ENCODE measurements at regions not wholly inside any gene's neighbourhood (a gene's known extent, or its start where the extent isn't known, plus 50 kb on each side); places are given as distances from the start of the nearest gene placed in this dataset.

DNA sequence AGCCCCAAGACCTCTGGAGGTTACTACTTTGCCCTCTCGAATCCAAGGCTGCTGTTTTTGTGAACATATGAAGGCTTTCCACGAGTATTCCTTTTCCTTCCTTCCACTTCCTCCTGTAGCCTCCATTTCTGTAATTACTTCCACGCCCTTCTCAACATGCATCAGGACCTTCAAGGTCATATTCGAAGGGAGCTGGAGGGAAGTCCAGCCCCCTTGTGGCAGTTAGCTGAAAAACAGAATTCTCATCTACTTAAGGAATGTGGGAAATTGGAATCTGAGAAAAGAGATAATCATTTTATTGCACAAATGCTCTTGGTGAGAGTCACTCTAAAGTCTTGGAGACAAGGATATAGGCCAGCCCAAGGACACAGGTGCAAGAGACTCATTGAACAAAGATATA, 1000.2 kb downstream of the TDRD15 start:
- intact Hi-C loops (cut with DNase I; ENCODE audit: low total_unique reads), result no loop called here
- 58 to 74% (median 65%) methylated on average over 4 of the region's 4 CpGs for WGBS, 5 donors

GRCh38 chr2:22126106-22126505, 1002.3 kb downstream of the TDRD15 start:
- Histone ChIP-seq H3K4me3 (no peak overlapping the region), H3K36me3 (no peaks in the 10 kb centered on the region), H3K4me1 (no peaks in the 10 kb centered on the region), H3K27ac (no peak overlapping the region), H3K9me3 (peaks cover 0 to 11% (median 3%) of the 10 kb centered on the region in 4 donors), H3K27me3 (no peaks in the 10 kb centered on the region)
- DNase-seq, result no peak
- TF ChIP-seq, protein P1, sequence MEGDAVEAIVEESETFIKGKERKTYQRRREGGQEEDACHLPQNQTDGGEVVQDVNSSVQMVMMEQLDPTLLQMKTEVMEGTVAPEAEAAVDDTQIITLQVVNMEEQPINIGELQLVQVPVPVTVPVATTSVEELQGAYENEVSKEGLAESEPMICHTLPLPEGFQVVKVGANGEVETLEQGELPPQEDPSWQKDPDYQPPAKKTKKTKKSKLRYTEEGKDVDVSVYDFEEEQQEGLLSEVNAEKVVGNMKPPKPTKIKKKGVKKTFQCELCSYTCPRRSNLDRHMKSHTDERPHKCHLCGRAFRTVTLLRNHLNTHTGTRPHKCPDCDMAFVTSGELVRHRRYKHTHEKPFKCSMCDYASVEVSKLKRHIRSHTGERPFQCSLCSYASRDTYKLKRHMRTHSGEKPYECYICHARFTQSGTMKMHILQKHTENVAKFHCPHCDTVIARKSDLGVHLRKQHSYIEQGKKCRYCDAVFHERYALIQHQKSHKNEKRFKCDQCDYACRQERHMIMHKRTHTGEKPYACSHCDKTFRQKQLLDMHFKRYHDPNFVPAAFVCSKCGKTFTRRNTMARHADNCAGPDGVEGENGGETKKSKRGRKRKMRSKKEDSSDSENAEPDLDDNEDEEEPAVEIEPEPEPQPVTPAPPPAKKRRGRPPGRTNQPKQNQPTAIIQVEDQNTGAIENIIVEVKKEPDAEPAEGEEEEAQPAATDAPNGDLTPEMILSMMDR (IDR thresholded peaks at IDR 0.05), result no peak
- TF ChIP-seq POLR2A (IDR thresholded peaks at IDR 0.05), result no peak
- no peak for TF ChIP-seq EP300 (IDR thresholded peaks at IDR 0.05)
- no peak for TF ChIP-seq POLR2AphosphoS5 (IDR thresholded peaks at IDR 0.05)
- WGBS, 5 donors, result 83 to 93% (median 89%) methylated on average over 5 of the region's 5 CpGs
- intact Hi-C loops (cut with DNase I; ENCODE audit: low total_unique reads), result no loop called here

More for the DNA sequence above, 1000.2 kb downstream of the TDRD15 start:
- H3K27me3 ChIP-seq, result no peaks in the 10 kb centered on the region
- no peak overlapping the region for H3K4me3 ChIP-seq
- no peak overlapping the region for H3K27ac ChIP-seq
- no peak for DNase-seq
- no peak for TF ChIP-seq POLR2AphosphoS5 (IDR thresholded peaks at IDR 0.05)
- no peaks in the 10 kb centered on the region for H3K4me1 ChIP-seq
- H3K9me3 ChIP-seq, result peaks cover 0 to 11% (median 3%) of the 10 kb centered on the region in 4 donors
- H3K36me3 ChIP-seq, result no peaks in the 10 kb centered on the region

DNA sequence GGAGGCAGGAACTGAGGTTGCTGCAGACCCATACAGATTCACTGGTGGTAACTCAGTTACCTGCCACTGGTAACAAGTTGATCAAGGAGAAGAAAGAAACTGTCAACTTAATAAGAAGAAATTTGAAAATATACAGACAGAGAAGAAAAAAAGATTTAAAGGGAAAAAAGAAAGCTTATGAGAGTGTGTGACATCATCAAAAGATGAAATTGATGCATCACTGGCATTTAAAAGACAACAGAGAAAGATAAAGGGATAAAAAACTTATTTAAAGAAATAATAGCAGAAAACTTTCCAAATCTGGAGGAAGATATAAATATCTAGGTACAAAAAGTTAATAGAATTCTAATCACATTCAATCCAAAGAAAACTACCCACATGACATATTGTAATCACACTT, 1003.2 kb downstream of the TDRD15 start:
- Histone ChIP-seq H3K27me3 (no peaks in the 10 kb centered on the region), H3K9me3 (peaks cover 0 to 11% (median 3%) of the 10 kb centered on the region in 4 donors), H3K4me1 (no peaks in the 10 kb centered on the region), H3K36me3 (no peaks in the 10 kb centered on the region), H3K27ac (no peak overlapping the region), H3K4me3 (no peak overlapping the region)
- TF ChIP-seq POLR2AphosphoS5 (IDR thresholded peaks at IDR 0.05), result no peak
- no peak for TF ChIP-seq EP300 (IDR thresholded peaks at IDR 0.05)
- TF ChIP-seq POLR2A (IDR thresholded peaks at IDR 0.05), result no peak
- TF ChIP-seq, protein P1 (IDR thresholded peaks at IDR 0.05), result no peak
- DNase-seq, result no peak
- intact Hi-C loops (cut with DNase I; ENCODE audit: low total_unique reads), result no loop called here

- Histone ChIP-seq H3K4me1 (no peaks in the 10 kb centered on the region), H3K36me3 (no peaks in the 10 kb centered on the region), H3K27ac (no peak overlapping the region), H3K9me3 (no peaks in the 10 kb centered on the region), H3K4me3 (no peak overlapping the region), H3K27me3 (no peaks in the 10 kb centered on the region)
- no peak for DNase-seq
- no peak for TF ChIP-seq EP300 (IDR thresholded peaks at IDR 0.05)
- no peak for TF ChIP-seq POLR2AphosphoS5 (IDR thresholded peaks at IDR 0.05)
- no peak for TF ChIP-seq POLR2A (IDR thresholded peaks at IDR 0.05)
- TF ChIP-seq, protein P1 (IDR thresholded peaks at IDR 0.05), result no peak
- WGBS, 5 donors, result 68 to 85% (median 74%) methylated on average over 4 of the region's 4 CpGs
- intact Hi-C loops (cut with DNase I; ENCODE audit: low total_unique reads), result no loop called here
Measured at GRCh38 chr2:22134421-22134820, 1010.7 kb downstream of the TDRD15 start.

DNA sequence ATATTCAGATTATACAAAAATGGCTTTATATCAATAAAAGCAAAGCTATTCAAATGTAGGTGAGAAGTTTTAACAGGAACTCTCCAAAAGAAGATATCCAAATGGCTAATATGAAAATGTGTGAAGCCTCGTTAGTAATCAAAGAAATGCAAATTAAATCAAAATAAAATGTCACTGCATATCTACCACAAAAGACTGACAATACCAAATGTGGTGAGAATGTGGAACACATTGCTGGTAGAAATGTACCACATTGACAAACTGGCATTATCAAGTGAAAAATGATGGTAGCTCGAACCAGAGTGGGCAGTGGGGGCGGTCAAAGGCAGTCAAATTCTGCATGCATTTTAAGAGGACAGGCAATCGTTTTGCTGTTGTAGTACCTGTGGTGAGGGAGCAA, 1012.7 kb downstream of the TDRD15 start:
- Histone ChIP-seq H3K4me3 (no peak overlapping the region), H3K27ac (no peak overlapping the region), H3K9me3 (no peaks in the 10 kb centered on the region), H3K36me3 (no peaks in the 10 kb centered on the region), H3K27me3 (no peaks in the 10 kb centered on the region), H3K4me1 (no peaks in the 10 kb centered on the region)
- intact Hi-C loops (cut with DNase I; ENCODE audit: low total_unique reads), result no loop called here
- no peak for TF ChIP-seq EP300 (IDR thresholded peaks at IDR 0.05)
- TF ChIP-seq, protein P1 (IDR thresholded peaks at IDR 0.05), result no peak
- TF ChIP-seq POLR2AphosphoS5 (IDR thresholded peaks at IDR 0.05), result no peak
- no peak for TF ChIP-seq POLR2A (IDR thresholded peaks at IDR 0.05)
- WGBS, 5 donors, result 68 to 83% (median 80%) methylated on average over 4 of the region's 4 CpGs
- no peak for DNase-seq
